ENCODE measurements at regions not wholly inside any gene's neighbourhood (a gene's known extent, or its start where the extent isn't known, plus 50 kb on each side); places are given as distances from the start of the nearest gene placed in this dataset.

GRCh38 chr2:16318051-16318450 is 347.6 kb downstream of the CYRIA start:
- no peak overlapping the region for H3K9ac ChIP-seq (ENCODE audit: low read length)
- no peak overlapping the region for H3K27ac ChIP-seq (ENCODE audit: low read depth, low read length)
- H3K9me3 ChIP-seq (ENCODE audit: low read length) = no peaks in the 10 kb centered on the region
- H3K4me1 ChIP-seq (ENCODE audit: insufficient read depth, low read length) = no peaks in the 10 kb centered on the region
- no peak overlapping the region for H3K4me3 ChIP-seq (ENCODE audit: low read depth in 1 of 2, low read length in 2 of 2)
- no peaks in the 10 kb centered on the region for H3K36me3 ChIP-seq (ENCODE audit: insufficient read depth, low read length)
- no peaks in the 10 kb centered on the region for H3K27me3 ChIP-seq (ENCODE audit: control insufficient read depth in 1 of 2, insufficient read depth in 2 of 2, low read length in 2 of 2)

GRCh38 chr2:16317211-16317830 is 348.3 kb downstream of the CYRIA start:
- H3K9me3 ChIP-seq (ENCODE audit: low read length) = no peaks in the 10 kb centered on the region
- H3K4me3 ChIP-seq (ENCODE audit: low read depth in 1 of 2, low read length in 2 of 2) = no peak overlapping the region
- no peaks in the 10 kb centered on the region for H3K4me1 ChIP-seq (ENCODE audit: insufficient read depth, low read length)
- H3K36me3 ChIP-seq (ENCODE audit: insufficient read depth, low read length) = no peaks in the 10 kb centered on the region
- no peaks in the 10 kb centered on the region for H3K27me3 ChIP-seq (ENCODE audit: control insufficient read depth in 1 of 2, insufficient read depth in 2 of 2, low read length in 2 of 2)
- H3K9ac ChIP-seq (ENCODE audit: low read length) = no peak overlapping the region
- H3K27ac ChIP-seq (ENCODE audit: low read depth, low read length) = no peak overlapping the region

GRCh38 chr2:16316456-16317210 is 349.0 kb downstream of the CYRIA start:
- Histone ChIP-seq H3K4me3 (ENCODE audit: low read depth in 1 of 2, low read length in 2 of 2) (no peak overlapping the region), H3K9ac (ENCODE audit: low read length) (no peak overlapping the region), H3K27me3 (ENCODE audit: control insufficient read depth in 1 of 2, insufficient read depth in 2 of 2, low read length in 2 of 2) (no peaks in the 10 kb centered on the region), H3K27ac (ENCODE audit: low read depth, low read length) (no peak overlapping the region), H3K4me1 (ENCODE audit: insufficient read depth, low read length) (no peaks in the 10 kb centered on the region), H3K36me3 (ENCODE audit: insufficient read depth, low read length) (no peaks in the 10 kb centered on the region), H3K9me3 (ENCODE audit: low read length) (no peaks in the 10 kb centered on the region)

- H3K9me3 ChIP-seq (ENCODE audit: low read length) = no peaks in the 10 kb centered on the region
Observed at GRCh38 chr2:16315908-16316307, 349.7 kb downstream of the CYRIA start.

GRCh38 chr2:16315458-16315835 is 350.2 kb downstream of the CYRIA start:
- no peak overlapping the region for H3K27ac ChIP-seq (ENCODE audit: low read depth, low read length)
- H3K9ac ChIP-seq (ENCODE audit: low read length) = no peak overlapping the region
- H3K36me3 ChIP-seq (ENCODE audit: insufficient read depth, low read length) = no peaks in the 10 kb centered on the region
- H3K9me3 ChIP-seq (ENCODE audit: low read length) = no peaks in the 10 kb centered on the region
- H3K4me3 ChIP-seq (ENCODE audit: low read depth in 1 of 2, low read length in 2 of 2) = no peak overlapping the region
- no peaks in the 10 kb centered on the region for H3K27me3 ChIP-seq (ENCODE audit: control insufficient read depth in 1 of 2, insufficient read depth in 2 of 2, low read length in 2 of 2)
- no peaks in the 10 kb centered on the region for H3K4me1 ChIP-seq (ENCODE audit: insufficient read depth, low read length)

More at GRCh38 chr2:16315908-16316307, 349.7 kb downstream of the CYRIA start:
- Histone ChIP-seq H3K27ac (ENCODE audit: low read depth, low read length) (no peak overlapping the region), H3K4me1 (ENCODE audit: insufficient read depth, low read length) (no peaks in the 10 kb centered on the region), H3K4me3 (ENCODE audit: low read depth in 1 of 2, low read length in 2 of 2) (no peak overlapping the region), H3K9ac (ENCODE audit: low read length) (no peak overlapping the region), H3K36me3 (ENCODE audit: insufficient read depth, low read length) (no peaks in the 10 kb centered on the region), H3K27me3 (ENCODE audit: control insufficient read depth in 1 of 2, insufficient read depth in 2 of 2, low read length in 2 of 2) (no peaks in the 10 kb centered on the region)

- H3K9ac ChIP-seq (ENCODE audit: low read length) = no peak overlapping the region
- no peaks in the 10 kb centered on the region for H3K36me3 ChIP-seq (ENCODE audit: insufficient read depth, low read length)
- no peaks in the 10 kb centered on the region for H3K27me3 ChIP-seq (ENCODE audit: control insufficient read depth in 1 of 2, insufficient read depth in 2 of 2, low read length in 2 of 2)
- no peaks in the 10 kb centered on the region for H3K9me3 ChIP-seq (ENCODE audit: low read length)
- H3K27ac ChIP-seq (ENCODE audit: low read depth, low read length) = no peak overlapping the region
- no peaks in the 10 kb centered on the region for H3K4me1 ChIP-seq (ENCODE audit: insufficient read depth, low read length)
- H3K4me3 ChIP-seq (ENCODE audit: low read depth in 1 of 2, low read length in 2 of 2) = no peak overlapping the region
Observed at GRCh38 chr2:16314691-16315457, 350.8 kb downstream of the CYRIA start.

- no peaks in the 10 kb centered on the region for H3K9me3 ChIP-seq (ENCODE audit: low read length)
- no peaks in the 10 kb centered on the region for H3K36me3 ChIP-seq (ENCODE audit: insufficient read depth, low read length)
- H3K4me3 ChIP-seq (ENCODE audit: low read depth in 1 of 2, low read length in 2 of 2) = no peak overlapping the region
- no peaks in the 10 kb centered on the region for H3K27me3 ChIP-seq (ENCODE audit: control insufficient read depth in 1 of 2, insufficient read depth in 2 of 2, low read length in 2 of 2)
- no peak overlapping the region for H3K27ac ChIP-seq (ENCODE audit: low read depth, low read length)
- H3K9ac ChIP-seq (ENCODE audit: low read length) = no peak overlapping the region
- H3K4me1 ChIP-seq (ENCODE audit: insufficient read depth, low read length) = no peaks in the 10 kb centered on the region
Observed at GRCh38 chr2:16314001-16314400, 351.6 kb downstream of the CYRIA start.

GRCh38 chr2:16313235-16313975 is 352.2 kb downstream of the CYRIA start:
- Histone ChIP-seq H3K27me3 (ENCODE audit: control insufficient read depth in 1 of 2, insufficient read depth in 2 of 2, low read length in 2 of 2) (no peaks in the 10 kb centered on the region), H3K9me3 (ENCODE audit: low read length) (no peaks in the 10 kb centered on the region), H3K27ac (ENCODE audit: low read depth, low read length) (no peak overlapping the region), H3K4me1 (ENCODE audit: insufficient read depth, low read length) (no peaks in the 10 kb centered on the region), H3K4me3 (ENCODE audit: low read depth in 1 of 2, low read length in 2 of 2) (no peak overlapping the region), H3K36me3 (ENCODE audit: insufficient read depth, low read length) (no peaks in the 10 kb centered on the region), H3K9ac (ENCODE audit: low read length) (no peak overlapping the region)

GRCh38 chr2:16312771-16313170 is 352.9 kb downstream of the CYRIA start:
- Histone ChIP-seq H3K36me3 (ENCODE audit: insufficient read depth, low read length) (no peaks in the 10 kb centered on the region), H3K9me3 (ENCODE audit: low read length) (no peaks in the 10 kb centered on the region), H3K4me3 (ENCODE audit: low read depth in 1 of 2, low read length in 2 of 2) (no peak overlapping the region), H3K27me3 (ENCODE audit: control insufficient read depth in 1 of 2, insufficient read depth in 2 of 2, low read length in 2 of 2) (no peaks in the 10 kb centered on the region), H3K27ac (ENCODE audit: low read depth, low read length) (no peak overlapping the region), H3K9ac (ENCODE audit: low read length) (no peak overlapping the region), H3K4me1 (ENCODE audit: insufficient read depth, low read length) (no peaks in the 10 kb centered on the region)

- H3K9ac ChIP-seq (ENCODE audit: low read length) = no peak overlapping the region
- no peak overlapping the region for H3K27ac ChIP-seq (ENCODE audit: low read depth, low read length)
- no peaks in the 10 kb centered on the region for H3K9me3 ChIP-seq (ENCODE audit: low read length)
- no peaks in the 10 kb centered on the region for H3K36me3 ChIP-seq (ENCODE audit: insufficient read depth, low read length)
- H3K4me3 ChIP-seq (ENCODE audit: low read depth in 1 of 2, low read length in 2 of 2) = no peak overlapping the region
- no peaks in the 10 kb centered on the region for H3K4me1 ChIP-seq (ENCODE audit: insufficient read depth, low read length)
- H3K27me3 ChIP-seq (ENCODE audit: control insufficient read depth in 1 of 2, insufficient read depth in 2 of 2, low read length in 2 of 2) = no peaks in the 10 kb centered on the region
Observed at GRCh38 chr2:16311521-16312440, 353.9 kb downstream of the CYRIA start.
